ENCODE measurements at regions not wholly inside any gene's neighbourhood (a gene's known extent, or its start where the extent isn't known, plus 50 kb on each side); places are given as distances from the start of the nearest gene placed in this dataset.

GRCh38 chr2:181152701-181153100 is 172.3 kb downstream of the UBE2E3 start:
- TF ChIP-seq RAD21 (IDR thresholded peaks at IDR 0.05; ENCODE audit: low read length) (no peak), CTCF (conservative IDR thresholded peaks at IDR 0.05; ENCODE audit: low read depth, low read length) (no peak), CHD1 (IDR thresholded peaks at IDR 0.05; ENCODE audit: low read depth, low read length) (no peak), POLR2A (IDR thresholded peaks at IDR 0.05; ENCODE audit: low read depth, low read length) (no peak), RCOR1 (IDR thresholded peaks at IDR 0.05; ENCODE audit: insufficient replicate concordance, low read length) (no peak), BHLHE40 (IDR thresholded peaks at IDR 0.05; ENCODE audit: low read depth, low read length) (no peak), RFX5 (IDR thresholded peaks at IDR 0.05; ENCODE audit: low read depth, low read length) (no peak), MAFK (IDR thresholded peaks at IDR 0.05; ENCODE audit: low read depth, low read length) (no peak)
